Neural progenitor cell (in vitro differentiated cells): ENCODE measurements at regions not wholly inside any gene's neighbourhood (a gene's known extent, or its start where the extent isn't known, plus 50 kb on each side); places are given as distances from the start of the nearest gene placed in this dataset. TPM values are rescaled to one million over a fixed set of nuclear protein-coding genes. Genes with fewer than 3 reads are reported as not detected.
A peak's percentile ranks its signal among the peaks of the same experiment; 100 is the strongest.

Experiments
- DNase-seq: peaks from one replicate; pipeline ENCODE4 v3.0.0-alpha.2; 2016; ENCODE audit warnings: low spot score
- H2AFZ ChIP-seq: fragments of 200-600 bp; sonication (generic); replicated peaks from 2 replicates; pipeline ENCODE4 v1.6.1; 2016; ENCODE audit warnings: antibody characterized with exemption
- H3F3A ChIP-seq: fragments of 200-600 bp; sonication (generic); 2 replicates; pipeline ENCODE4 v1.6.1; 2016; ENCODE audit warnings: antibody characterized with exemption, low read depth
- H3K27ac ChIP-seq: fragments of 200-600 bp; sonication (generic); 2 replicates; pipeline ENCODE4 v1.5.1; 2016; ENCODE audit warnings: mild to moderate bottlenecking
- H3K27me3 ChIP-seq: fragments of 200-600 bp; sonication (generic); 2 replicates; pipeline ENCODE4 v1.6.1; 2016; ENCODE audit warnings: mild to moderate bottlenecking, moderate library complexity
- H3K36me3 ChIP-seq: fragments of 200-600 bp; sonication (generic); 2 replicates; pipeline ENCODE4 v1.5.1; 2016
- H3K4me1 ChIP-seq: fragments of 200-600 bp; sonication (generic); 2 replicates; pipeline ENCODE4 v1.6.1; 2016; ENCODE audit warnings: mixed run types
- H3K4me2 ChIP-seq: fragments of 200-600 bp; sonication (generic); 2 replicates; pipeline ENCODE4 v1.6.1; 2016
- H3K4me3 ChIP-seq: fragments of 200-600 bp; sonication (generic); 2 replicates; pipeline ENCODE4 v1.5.1; 2016
- H3K79me2 ChIP-seq: fragments of 200-600 bp; sonication (generic); 2 replicates; pipeline ENCODE4 v1.6.1; 2016; ENCODE audit warnings: low read depth
- H3K9ac ChIP-seq: fragments of 200-600 bp; sonication (generic); 2 replicates; pipeline ENCODE4 v1.6.1; 2016
- H3K9me3 ChIP-seq: fragments of 200-600 bp; sonication (generic); 2 replicates; pipeline ENCODE4 v1.5.1; 2016; ENCODE audit warnings: low read depth
- H4K20me1 ChIP-seq: fragments of 200-600 bp; sonication (generic); 2 replicates; pipeline ENCODE4 v1.6.1; 2016; ENCODE audit warnings: low read depth
- H3K27ac Mint-ChIP-seq: 3 replicates; pipeline ENCODE4 v1.8.0; 2021; ENCODE audit warnings: mixed read lengths
- H3K27me3 Mint-ChIP-seq: 2 replicates; pipeline ENCODE4 v1.8.0; 2022; ENCODE audit warnings: low read depth, mild to moderate bottlenecking, inconsistent platforms, moderate library complexity, mixed read lengths; ENCODE audit not compliant: insufficient read depth
- H3K36me3 Mint-ChIP-seq: 3 replicates; pipeline ENCODE4 v1.8.0; 2021; ENCODE audit warnings: mixed read lengths
- H3K4me1 Mint-ChIP-seq: 3 replicates; pipeline ENCODE4 v1.8.0; 2021; ENCODE audit warnings: mixed read lengths
- H3K4me3 Mint-ChIP-seq: 3 replicates; pipeline ENCODE4 v1.8.0; 2021; ENCODE audit warnings: mild to moderate bottlenecking, moderate library complexity, mixed read lengths
- H3K9me3 Mint-ChIP-seq: 3 replicates; pipeline ENCODE4 v1.8.0; 2020; ENCODE audit warnings: mixed read lengths
- CTCF ChIP-seq: fragments of 200-600 bp; sonication (generic); IDR thresholded peaks from 2 replicates; pipeline ENCODE4 v1.5.1; 2017; ENCODE audit warnings: antibody characterized with exemption, mild to moderate bottlenecking
- EZH2 ChIP-seq: fragments of 200-600 bp; sonication (generic); IDR thresholded peaks from 2 replicates; pipeline ENCODE4 v1.6.1; 2017; ENCODE audit warnings: antibody characterized with exemption, mild to moderate bottlenecking, moderate library complexity
- EZH2phosphoT487 ChIP-seq: fragments of 200-600 bp; sonication (generic); IDR thresholded peaks from 2 replicates; pipeline ENCODE4 v1.6.1; 2017; ENCODE audit warnings: antibody characterized with exemption
- small RNA-seq: library from RNA; depleted of rRNA; stranded (forward); fragments of <200 nt; gene quantifications from one replicate; pipeline ENCODE3, GENCODE V24; 2015

- Histone ChIP-seq H3K4me1 (no peaks in the 10 kb centered on the region), H3K79me2 (no peaks in the 10 kb centered on the region), H3K27me3 (no peaks in the 10 kb centered on the region), H2AFZ (no peak overlapping the region), H3K27ac (no peak overlapping the region), H3K36me3 (no peaks in the 10 kb centered on the region), H3K9ac (no peak overlapping the region), H3K4me3 (no peak overlapping the region), H3F3A (no peaks in the 10 kb centered on the region), H3K4me2 (no peak overlapping the region), H4K20me1 (no peaks in the 10 kb centered on the region), H3K9me3 (no peaks in the 10 kb centered on the region)
- H3K36me3 Mint-ChIP-seq: peaks cover 63% of the 10 kb centered on the region
- no peak overlapping the region for H3K27ac Mint-ChIP-seq
- H3K9me3 Mint-ChIP-seq: peaks cover 8% of the 10 kb centered on the region
- TF ChIP-seq EZH2 (no peak), EZH2phosphoT487 (no peak), CTCF (no peak)
- H3K4me3 Mint-ChIP-seq: no peak overlapping the region
- peaks cover 6% of the 10 kb centered on the region for H3K4me1 Mint-ChIP-seq
- H3K27me3 Mint-ChIP-seq: no peaks in the 10 kb centered on the region
- DNase-seq: no peak
Measured at GRCh38 chr15:96276438-96277210, 53.9 kb upstream of the NR2F2 start.

Small RNAs in the stretch of these regions (small RNA-seq; reads per million reads assigned to genes)
- gene AC012409.4 (not detected), gene RNU2-3P (0.36 reads per million, percentile 38 among the genes with 10 or more reads in this experiment)
